GM18867 (cell line): ENCODE measurements at regions not wholly inside any gene's neighbourhood (a gene's known extent, or its start where the extent isn't known, plus 50 kb on each side); places are given as distances from the start of the nearest gene placed in this dataset.

Experiments used
- ATAC-seq: cut with Tn5 transposase; IDR thresholded peaks from one replicate; pipeline ENCODE4 v1.9.1; 2021; ENCODE audit warnings: mild to moderate bottlenecking, moderate library complexity; ENCODE audit not compliant: unreplicated experiment

DNA sequence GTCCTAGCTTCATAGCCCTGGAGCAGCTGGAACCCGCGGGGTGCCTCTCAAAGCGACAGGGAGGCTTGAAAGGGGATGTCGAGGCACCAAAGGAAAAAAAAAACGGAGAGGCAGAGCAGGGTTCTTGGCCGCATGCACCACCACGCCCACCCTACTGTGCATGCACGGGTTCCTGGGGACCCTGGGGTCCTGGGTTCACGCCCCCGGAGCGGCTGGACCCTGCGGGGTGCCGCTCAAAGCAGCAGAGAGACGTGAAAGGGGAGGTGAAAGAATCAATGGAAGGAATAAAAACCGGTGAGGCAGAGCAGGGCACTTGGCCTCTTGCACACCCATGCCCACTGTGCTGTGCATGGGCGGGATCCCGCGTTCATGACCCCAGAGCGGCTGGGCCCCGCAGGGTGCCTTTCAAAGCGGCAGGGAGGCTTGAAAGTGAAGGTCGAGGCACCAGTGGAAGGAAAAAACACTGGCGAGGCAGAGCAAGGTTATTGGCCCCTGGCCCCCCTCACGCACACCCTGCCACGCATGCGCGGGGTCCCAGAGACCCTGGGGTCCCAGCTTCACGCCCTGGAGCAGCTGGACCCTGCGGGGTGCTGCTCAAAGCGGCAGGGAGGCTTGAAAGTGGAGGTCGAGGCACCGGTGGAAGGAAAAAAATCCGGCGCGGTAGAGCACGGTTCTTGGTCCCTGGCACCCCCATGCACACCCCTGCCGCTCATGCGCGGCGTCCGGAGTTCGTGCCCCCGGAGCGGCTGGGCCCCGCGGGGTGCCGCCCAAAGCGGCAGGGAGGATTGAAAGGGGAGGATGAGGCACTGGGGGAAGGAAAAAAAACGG lies 318.5 kb downstream of the ALG10 start:
- ATAC-seq: no peak

GRCh38 chr12:34341362-34341733 lies 319.1 kb downstream of the ALG10 start:
- ATAC-seq: no peak

DNA sequence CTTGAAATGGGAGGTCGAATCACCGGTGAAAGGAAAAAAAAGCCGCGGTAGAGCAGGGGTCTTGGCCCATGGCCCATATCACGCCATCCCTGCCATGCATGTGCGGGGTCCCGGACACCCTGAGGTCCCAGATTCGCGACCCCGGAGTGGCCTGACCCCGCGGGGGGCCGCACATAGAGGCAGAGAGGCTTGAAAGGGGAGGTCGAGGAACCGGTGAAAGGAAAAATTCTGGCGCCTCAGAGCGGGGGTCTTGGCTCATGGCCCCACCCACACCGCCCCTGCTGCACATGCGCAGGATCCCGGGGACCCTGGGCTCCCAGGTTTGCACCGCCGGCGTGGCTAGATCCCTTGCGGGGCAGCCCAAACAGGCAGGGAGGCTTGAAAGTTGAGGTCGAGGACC lies 319.8 kb downstream of the ALG10 start:
- no peak for ATAC-seq

- ATAC-seq: no peak
Measured at GRCh38 chr12:34343345-34343744, 321.0 kb downstream of the ALG10 start.

GRCh38 chr12:34343766-34344165 lies 321.5 kb downstream of the ALG10 start:
- no peak for ATAC-seq

DNA sequence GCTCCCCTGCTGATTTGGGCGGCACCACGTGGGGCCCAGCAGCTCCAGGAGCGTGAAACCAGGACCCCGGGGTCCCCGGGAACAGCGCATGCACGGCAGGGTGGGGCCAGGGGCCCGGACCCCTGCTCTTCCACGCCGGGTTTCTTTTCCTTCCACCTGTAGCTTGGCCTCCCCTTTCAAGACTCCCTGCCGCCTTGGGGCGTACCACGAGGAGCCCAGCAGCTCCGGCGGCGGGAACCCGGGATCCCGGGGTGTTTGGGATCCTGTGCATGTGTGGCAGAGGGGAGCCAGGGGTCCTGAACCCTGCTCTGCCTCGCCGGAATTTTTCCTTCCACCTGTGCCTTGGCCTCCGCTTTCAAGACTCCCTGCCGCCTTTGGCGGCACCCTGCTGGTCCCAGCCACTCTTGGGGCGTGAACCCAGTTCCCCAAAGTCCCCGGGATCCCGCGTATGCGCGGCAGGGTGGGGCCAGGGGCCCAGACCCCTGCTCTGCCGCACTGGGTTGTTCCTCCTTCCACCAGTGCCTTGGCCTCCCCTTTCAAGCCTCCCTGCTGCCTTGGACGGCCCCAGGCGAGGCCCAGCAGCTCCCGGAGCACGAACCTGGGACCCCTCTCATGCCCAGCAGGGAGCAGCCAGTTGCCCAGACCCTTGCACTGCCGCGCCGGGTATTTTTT lies 322.7 kb downstream of the ALG10 start:
- no peak for ATAC-seq

DNA sequence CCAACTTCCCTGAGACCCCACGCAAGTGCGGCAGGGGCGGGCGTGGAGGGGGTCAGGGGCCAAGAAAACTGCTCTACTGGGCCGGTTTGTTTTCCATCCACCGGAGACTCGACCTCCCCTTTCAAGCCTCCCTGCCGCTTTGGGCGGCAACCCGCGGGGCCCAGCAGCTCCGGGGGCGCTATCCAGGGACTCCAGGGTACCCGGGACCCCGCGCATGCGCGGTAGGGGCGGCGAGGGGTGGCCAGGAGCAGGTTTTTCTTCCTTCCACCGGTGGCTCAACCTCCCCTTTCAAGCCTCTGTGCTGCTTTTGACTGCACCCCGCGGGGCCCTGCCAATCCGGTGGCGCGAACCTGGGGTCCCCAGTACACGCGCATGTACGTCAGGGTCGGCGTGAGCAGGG lies 323.5 kb downstream of the ALG10 start:
- ATAC-seq: no peak

DNA sequence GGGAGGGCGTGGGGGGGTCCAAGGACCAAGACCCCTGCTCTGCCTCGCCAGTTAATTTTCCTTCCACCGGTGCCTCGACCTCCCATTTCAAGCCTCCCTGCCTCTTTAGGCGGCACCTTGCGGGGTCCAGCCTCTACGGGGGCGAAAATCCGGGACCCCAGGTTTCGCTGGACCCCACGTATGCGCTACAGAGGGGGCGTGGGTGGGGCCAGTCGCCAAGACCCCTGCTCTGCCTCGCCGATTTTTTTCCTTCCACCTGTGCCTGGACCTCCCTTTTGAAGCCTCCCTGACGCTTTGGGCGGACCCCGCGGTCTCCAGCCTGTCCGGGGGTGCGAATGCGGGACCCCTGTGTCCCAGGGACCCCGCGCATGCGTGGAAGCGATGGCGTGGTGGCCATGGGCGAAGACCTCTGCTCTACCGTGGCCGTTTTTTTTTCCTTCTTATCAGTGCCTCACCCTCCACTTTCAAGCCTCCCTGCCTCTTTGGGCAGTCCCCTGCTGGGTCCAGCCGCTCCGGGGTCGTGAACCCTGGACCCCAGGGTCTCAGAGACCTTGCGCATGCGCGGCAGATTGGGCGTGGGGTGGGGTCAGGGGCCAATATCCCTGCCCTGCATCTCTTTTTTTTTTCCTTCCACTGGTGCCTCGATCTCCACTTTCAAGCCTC lies 324.2 kb downstream of the ALG10 start:
- ATAC-seq: no peak

GRCh38 chr12:34347367-34347766 lies 325.1 kb downstream of the ALG10 start:
- no peak for ATAC-seq

- no peak for ATAC-seq
Measured at GRCh38 chr12:34348064-34348463, 325.8 kb downstream of the ALG10 start.

- no peak for ATAC-seq
Measured at GRCh38 chr12:34348836-34349672, 326.8 kb downstream of the ALG10 start.

DNA sequence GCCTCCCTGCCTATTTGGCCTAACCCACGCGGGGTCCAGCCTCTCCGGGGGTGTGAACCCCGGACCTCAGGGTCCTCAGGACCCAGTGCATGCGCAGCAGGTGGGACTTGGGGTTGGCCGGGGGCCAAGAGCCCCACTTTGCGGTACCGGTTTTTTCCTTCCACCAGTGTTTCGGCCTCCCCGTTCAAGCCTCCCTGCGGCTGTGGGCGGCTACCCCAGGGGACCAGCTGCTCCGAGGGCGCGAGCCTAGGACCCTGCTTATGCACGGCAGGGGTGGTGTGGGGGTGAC lies 327.3 kb downstream of the ALG10 start:
- ATAC-seq: no peak

DNA sequence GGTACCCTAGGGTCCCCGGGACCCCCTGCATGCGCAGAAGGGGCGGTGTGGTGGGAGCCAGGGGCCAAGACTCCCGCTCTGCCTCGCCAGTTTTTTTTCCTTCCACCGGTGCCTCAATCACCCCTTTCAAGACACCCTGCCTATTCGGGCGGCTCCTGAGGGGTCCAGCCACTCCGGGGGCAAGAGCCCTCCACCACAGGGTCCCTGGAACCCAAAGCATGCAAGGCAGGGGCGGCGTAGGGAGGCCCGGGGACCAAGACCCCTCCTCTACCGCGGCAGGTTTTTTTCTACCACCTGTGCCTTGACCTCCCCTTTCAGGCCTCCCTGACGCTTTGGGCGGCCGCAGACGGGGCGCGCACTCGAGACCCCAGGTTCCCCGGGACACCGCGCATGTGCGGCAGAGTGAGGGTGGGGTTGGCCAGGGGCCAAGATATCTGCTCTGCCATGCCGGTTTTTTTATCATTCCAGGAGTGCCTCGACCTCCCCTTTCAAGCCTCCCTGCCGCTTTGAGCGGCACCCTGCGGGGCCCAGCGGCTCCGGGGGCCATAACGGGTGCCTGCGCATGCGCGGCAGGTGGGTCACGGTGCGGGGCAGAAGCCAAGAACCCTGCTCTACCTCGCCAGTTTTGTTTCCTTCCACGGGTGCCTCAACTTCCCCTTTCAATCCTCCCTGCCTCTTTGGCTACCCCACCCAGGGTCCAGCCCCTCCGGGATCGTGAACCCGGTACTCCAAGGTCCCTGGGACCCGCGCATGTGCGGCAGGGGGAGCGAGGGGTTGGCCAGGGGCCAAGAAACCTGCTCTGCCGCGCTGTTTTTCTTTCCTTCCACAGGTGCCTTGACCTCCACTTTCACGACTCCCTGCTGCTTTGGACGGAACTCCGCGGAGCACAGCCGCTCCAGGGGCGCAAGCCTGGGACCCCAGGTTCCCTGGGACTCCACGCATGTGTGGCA lies 328.1 kb downstream of the ALG10 start:
- ATAC-seq: no peak

DNA sequence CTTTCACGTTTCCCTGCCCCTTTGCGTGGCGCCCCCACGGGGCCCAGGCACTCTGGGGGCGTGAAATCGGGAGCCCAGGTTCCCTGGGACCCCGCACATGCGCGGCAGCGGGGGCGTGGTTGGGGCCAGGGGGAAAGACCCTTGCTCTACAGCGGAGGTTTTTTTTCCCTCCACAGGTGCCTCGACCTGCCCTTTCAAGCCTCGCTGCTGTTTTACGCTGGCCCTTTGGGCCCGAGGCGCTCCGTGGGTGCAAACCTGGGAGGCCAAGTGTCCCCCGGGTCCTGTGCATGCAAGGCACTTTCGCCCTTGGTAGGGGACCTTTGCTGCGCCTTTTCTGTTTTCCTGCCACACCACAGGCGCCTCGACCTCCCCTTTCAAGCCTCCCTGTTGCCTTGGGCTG lies 329.8 kb downstream of the ALG10 start:
- no peak for ATAC-seq

GRCh38 chr12:34354239-34355200 lies 332.2 kb downstream of the ALG10 start:
- ATAC-seq: no peak

GRCh38 chr12:34356233-34356987 lies 334.1 kb downstream of the ALG10 start:
- ATAC-seq: no peak

GRCh38 chr12:34357791-34358190 lies 335.5 kb downstream of the ALG10 start:
- no peak for ATAC-seq

DNA sequence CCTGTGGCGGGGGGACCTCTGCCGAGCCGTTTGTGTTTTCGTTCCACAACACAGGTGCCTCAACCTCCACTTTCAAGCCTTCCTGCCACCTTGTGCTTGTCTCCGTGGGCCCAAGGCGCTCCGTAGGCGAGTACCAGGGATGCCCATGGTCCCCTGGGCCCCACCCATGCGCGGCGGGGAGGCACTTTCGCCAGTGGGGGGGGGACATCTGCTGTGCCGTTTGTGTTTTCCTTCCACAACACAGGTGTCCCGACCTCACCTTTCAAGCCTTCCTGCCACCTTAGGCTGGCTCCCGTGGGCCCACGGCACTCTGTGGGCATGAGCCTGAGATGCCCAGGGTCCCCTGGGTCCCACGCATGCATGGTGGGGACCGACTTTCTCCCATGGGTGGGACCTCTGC lies 335.9 kb downstream of the ALG10 start:
- no peak for ATAC-seq
